Activated T-cell treated with anti-CD3 and anti-CD28 coated beads, Interleukin-2, amount 50 U/mL, for 24 hours (primary cell): ENCODE measurements at regions not wholly inside any gene's neighbourhood (a gene's known extent, or its start where the extent isn't known, plus 50 kb on each side); places are given as distances from the start of the nearest gene placed in this dataset.

ENCODE experiments used
- DNase-seq: peaks from one replicate; pipeline ENCODE4 v3.0.0-alpha.2; 2020
- H3K27ac Mint-ChIP-seq: 2 replicates; pipeline ENCODE4 v1.8.0; 2020; ENCODE audit warnings: mild to moderate bottlenecking, mixed read lengths
- H3K27me3 Mint-ChIP-seq: 2 replicates; pipeline ENCODE4 v1.8.0; 2020; ENCODE audit warnings: mixed read lengths
- H3K36me3 Mint-ChIP-seq: 2 replicates; pipeline ENCODE4 v1.8.0; 2020; ENCODE audit warnings: low read depth, mixed read lengths
- H3K4me1 Mint-ChIP-seq: 2 replicates; pipeline ENCODE4 v1.8.0; 2020; ENCODE audit warnings: low read depth, mixed read lengths
- H3K4me3 Mint-ChIP-seq: 2 replicates; pipeline ENCODE4 v1.8.0; 2020; ENCODE audit warnings: mild to moderate bottlenecking, moderate library complexity, mixed read lengths
- H3K9me3 Mint-ChIP-seq: 2 replicates; pipeline ENCODE4 v1.8.0; 2020; ENCODE audit warnings: mixed read lengths

DNA sequence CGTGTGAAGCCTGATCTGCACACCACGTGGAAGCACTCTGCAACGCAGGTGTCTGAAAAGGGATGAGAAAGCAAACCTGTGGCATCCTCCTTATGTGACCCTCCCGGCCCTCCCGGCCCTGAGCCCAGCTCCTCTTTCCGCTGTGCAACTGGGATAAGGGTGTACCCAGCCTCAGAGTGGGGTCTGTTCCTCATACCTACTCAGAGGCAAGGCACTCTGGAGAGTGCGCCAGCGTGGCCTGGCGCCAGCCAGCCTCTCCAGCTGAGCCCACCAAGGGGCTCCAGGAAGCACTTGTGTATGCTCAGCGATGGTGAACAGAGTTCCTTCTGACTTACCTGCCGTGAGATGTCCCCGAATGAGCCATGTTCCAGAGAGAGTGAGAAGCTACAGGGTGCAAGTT, 102.8 kb downstream of the IRX1 start:
- H3K27me3 Mint-ChIP-seq, result no peaks in the 10 kb centered on the region
- no peaks in the 10 kb centered on the region for H3K4me1 Mint-ChIP-seq
- H3K36me3 Mint-ChIP-seq, result no peaks in the 10 kb centered on the region

GRCh38 chr5:3701694-3702093, 106.1 kb downstream of the IRX1 start:
- Mint-ChIP-seq H3K4me3 (no peak overlapping the region), H3K4me1 (no peaks in the 10 kb centered on the region), H3K36me3 (no peaks in the 10 kb centered on the region), H3K27ac (no peak overlapping the region), H3K9me3 (no peaks in the 10 kb centered on the region), H3K27me3 (no peaks in the 10 kb centered on the region)
- no peak for DNase-seq

More for the DNA sequence above, 102.8 kb downstream of the IRX1 start:
- Mint-ChIP-seq H3K27ac (no peak overlapping the region), H3K4me3 (no peak overlapping the region), H3K9me3 (peaks cover 6% of the 10 kb centered on the region)
- no peak for DNase-seq

GRCh38 chr5:3704661-3705060, 109.0 kb downstream of the IRX1 start:
- H3K36me3 Mint-ChIP-seq, result no peaks in the 10 kb centered on the region
- H3K27me3 Mint-ChIP-seq, result no peaks in the 10 kb centered on the region
- no peaks in the 10 kb centered on the region for H3K9me3 Mint-ChIP-seq
- H3K4me3 Mint-ChIP-seq, result no peak overlapping the region
- H3K4me1 Mint-ChIP-seq, result no peaks in the 10 kb centered on the region
- no peak overlapping the region for H3K27ac Mint-ChIP-seq
- no peak for DNase-seq

- Mint-ChIP-seq H3K27me3 (no peaks in the 10 kb centered on the region), H3K4me3 (no peak overlapping the region), H3K36me3 (no peaks in the 10 kb centered on the region), H3K9me3 (peaks cover 2% of the 10 kb centered on the region), H3K4me1 (no peaks in the 10 kb centered on the region), H3K27ac (no peak overlapping the region)
- DNase-seq, result no peak
Measured at GRCh38 chr5:3709068-3709716, 113.6 kb downstream of the IRX1 start.

- H3K27ac Mint-ChIP-seq, result no peak overlapping the region
- no peaks in the 10 kb centered on the region for H3K36me3 Mint-ChIP-seq
- H3K4me3 Mint-ChIP-seq, result no peak overlapping the region
- H3K4me1 Mint-ChIP-seq, result no peaks in the 10 kb centered on the region
- no peak for DNase-seq
- peaks cover 2% of the 10 kb centered on the region for H3K9me3 Mint-ChIP-seq
- no peaks in the 10 kb centered on the region for H3K27me3 Mint-ChIP-seq
Measured at GRCh38 chr5:3709717-3710348, 114.2 kb downstream of the IRX1 start.

DNA sequence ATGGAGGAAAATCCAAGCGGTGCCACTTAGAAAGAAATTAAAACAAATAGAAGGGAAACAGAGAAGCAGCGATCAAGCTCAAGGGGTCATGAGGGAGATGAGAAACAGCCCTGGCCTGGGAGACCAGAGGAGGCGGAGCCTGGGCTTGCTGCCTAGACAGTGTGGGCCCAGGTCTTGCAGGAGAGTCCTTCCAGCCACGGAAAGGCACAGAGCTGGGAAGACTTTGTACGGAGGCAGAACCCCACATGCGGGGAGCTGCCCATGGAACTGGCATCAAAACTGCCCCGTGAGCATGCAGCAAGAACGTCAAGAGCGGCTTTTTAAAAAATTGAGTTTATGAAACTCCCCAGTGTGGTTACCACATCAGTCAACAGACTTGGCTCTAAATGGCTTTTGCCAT, 119.4 kb downstream of the IRX1 start:
- H3K4me3 Mint-ChIP-seq, result no peak overlapping the region
- H3K4me1 Mint-ChIP-seq, result no peaks in the 10 kb centered on the region
- no peaks in the 10 kb centered on the region for H3K27me3 Mint-ChIP-seq
- peaks cover 6% of the 10 kb centered on the region for H3K9me3 Mint-ChIP-seq
- no peaks in the 10 kb centered on the region for H3K36me3 Mint-ChIP-seq
- no peak for DNase-seq
- no peak overlapping the region for H3K27ac Mint-ChIP-seq

- Mint-ChIP-seq H3K4me1 (no peaks in the 10 kb centered on the region), H3K4me3 (no peak overlapping the region), H3K9me3 (no peaks in the 10 kb centered on the region), H3K27me3 (no peaks in the 10 kb centered on the region), H3K27ac (no peak overlapping the region), H3K36me3 (no peaks in the 10 kb centered on the region)
- DNase-seq, result no peak
Measured at GRCh38 chr5:3729631-3730030, 134.0 kb downstream of the IRX1 start.

GRCh38 chr5:3734632-3735031, 139.0 kb downstream of the IRX1 start:
- DNase-seq, result no peak
- Mint-ChIP-seq H3K27me3 (no peaks in the 10 kb centered on the region), H3K4me3 (no peak overlapping the region), H3K27ac (no peak overlapping the region), H3K9me3 (no peaks in the 10 kb centered on the region), H3K36me3 (no peaks in the 10 kb centered on the region), H3K4me1 (no peaks in the 10 kb centered on the region)

DNA sequence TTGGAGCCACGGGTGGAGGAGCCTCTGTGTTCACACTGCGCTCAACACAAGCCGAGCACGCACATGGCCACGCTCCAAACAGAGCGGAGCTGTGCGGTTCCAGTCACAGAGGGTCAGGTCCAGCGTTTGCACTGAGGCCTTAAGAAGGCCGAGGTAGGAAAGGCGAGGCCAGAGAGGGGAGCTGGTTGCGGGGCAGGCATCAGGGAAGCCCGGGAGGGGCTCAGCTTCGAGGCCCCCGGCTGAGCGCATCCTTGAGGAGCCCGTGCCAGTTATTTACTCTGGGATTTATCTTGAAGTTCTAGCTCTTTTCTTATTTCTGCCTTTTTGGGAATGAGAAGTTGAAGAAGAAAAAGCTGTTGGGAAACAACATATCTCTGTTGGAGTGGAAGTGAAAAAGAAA, 140.8 kb downstream of the IRX1 start:
- no peak for DNase-seq
- no peaks in the 10 kb centered on the region for H3K36me3 Mint-ChIP-seq
- no peaks in the 10 kb centered on the region for H3K9me3 Mint-ChIP-seq
- no peaks in the 10 kb centered on the region for H3K4me1 Mint-ChIP-seq
- H3K27ac Mint-ChIP-seq, result no peak overlapping the region
- H3K27me3 Mint-ChIP-seq, result no peaks in the 10 kb centered on the region
- no peak overlapping the region for H3K4me3 Mint-ChIP-seq

DNA sequence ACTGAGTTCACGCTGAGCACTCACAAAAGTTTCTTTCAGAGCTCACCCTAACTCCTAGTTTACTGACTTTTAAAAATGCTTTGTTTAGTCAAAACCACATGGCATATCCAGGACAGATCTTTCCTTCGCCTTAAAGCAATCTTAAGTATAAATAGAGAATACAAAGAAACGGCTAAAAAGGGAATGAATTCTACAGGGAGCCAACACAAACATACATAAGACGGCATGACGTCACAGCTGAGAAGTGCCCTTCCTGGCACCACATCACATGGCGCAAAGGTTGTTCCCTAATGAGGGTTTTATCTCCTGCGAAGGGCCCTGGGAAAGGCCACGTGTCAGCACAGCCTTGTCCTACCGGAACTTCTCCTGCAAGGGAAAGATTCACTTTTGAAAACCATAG, 141.3 kb downstream of the IRX1 start:
- H3K4me3 Mint-ChIP-seq, result no peak overlapping the region
- no peaks in the 10 kb centered on the region for H3K9me3 Mint-ChIP-seq
- no peak for DNase-seq
- H3K4me1 Mint-ChIP-seq, result no peaks in the 10 kb centered on the region
- no peaks in the 10 kb centered on the region for H3K27me3 Mint-ChIP-seq
- no peak overlapping the region for H3K27ac Mint-ChIP-seq
- H3K36me3 Mint-ChIP-seq, result no peaks in the 10 kb centered on the region

- no peak overlapping the region for H3K4me3 Mint-ChIP-seq
- H3K4me1 Mint-ChIP-seq, result no peaks in the 10 kb centered on the region
- H3K27me3 Mint-ChIP-seq, result no peaks in the 10 kb centered on the region
- no peaks in the 10 kb centered on the region for H3K9me3 Mint-ChIP-seq
- H3K36me3 Mint-ChIP-seq, result no peaks in the 10 kb centered on the region
- no peak for DNase-seq
- H3K27ac Mint-ChIP-seq, result no peak overlapping the region
Measured at GRCh38 chr5:3738919-3739318, 143.3 kb downstream of the IRX1 start.

GRCh38 chr5:3740546-3741373, 145.1 kb downstream of the IRX1 start:
- no peak overlapping the region for H3K27ac Mint-ChIP-seq
- no peaks in the 10 kb centered on the region for H3K4me1 Mint-ChIP-seq
- no peak for DNase-seq
- H3K4me3 Mint-ChIP-seq, result no peak overlapping the region
- no peaks in the 10 kb centered on the region for H3K27me3 Mint-ChIP-seq
- H3K9me3 Mint-ChIP-seq, result no peaks in the 10 kb centered on the region
- no peaks in the 10 kb centered on the region for H3K36me3 Mint-ChIP-seq

DNA sequence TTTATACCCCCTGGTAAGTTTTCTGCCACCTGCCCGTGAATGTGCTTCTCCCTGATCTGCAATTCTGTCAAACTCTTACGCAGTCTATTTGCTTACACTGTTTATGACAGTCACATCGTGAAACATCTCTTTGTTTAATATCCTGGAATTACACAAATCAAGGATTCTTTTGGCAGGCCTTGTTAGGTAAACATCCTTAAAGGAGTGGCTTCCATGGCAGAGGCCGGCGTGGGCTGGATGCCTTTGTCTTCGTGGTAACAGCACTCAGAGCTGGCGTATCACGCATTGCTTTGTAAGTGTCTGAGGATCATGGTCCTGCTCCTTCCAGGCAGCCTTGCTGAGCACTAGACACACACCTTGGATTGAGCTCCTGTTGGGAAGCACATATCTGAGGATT, 145.7 kb downstream of the IRX1 start:
- Mint-ChIP-seq H3K27ac (no peak overlapping the region), H3K36me3 (no peaks in the 10 kb centered on the region), H3K4me1 (no peaks in the 10 kb centered on the region), H3K27me3 (no peaks in the 10 kb centered on the region), H3K9me3 (no peaks in the 10 kb centered on the region), H3K4me3 (no peak overlapping the region)
- DNase-seq, result no peak

DNA sequence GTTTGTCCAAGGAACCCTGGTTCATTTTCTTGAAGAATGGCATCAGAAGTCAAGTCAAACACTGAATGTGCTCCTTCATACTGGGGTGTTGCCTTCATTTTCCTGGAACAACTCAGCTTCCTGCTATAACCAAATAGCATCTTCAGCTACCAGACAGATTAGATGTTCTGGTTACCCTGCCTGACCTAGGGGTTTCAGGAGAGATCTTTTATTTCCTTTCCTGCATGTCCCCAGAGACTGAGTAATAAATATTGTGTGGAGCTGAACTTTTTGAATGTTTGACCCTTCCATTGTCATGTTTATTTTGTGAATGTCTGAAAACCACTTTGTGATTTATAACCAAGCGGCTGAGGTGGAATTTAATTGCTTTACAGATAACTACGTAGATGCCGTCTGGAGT, 147.1 kb downstream of the IRX1 start:
- Mint-ChIP-seq H3K9me3 (no peaks in the 10 kb centered on the region), H3K4me3 (no peak overlapping the region), H3K4me1 (no peaks in the 10 kb centered on the region), H3K27ac (no peak overlapping the region), H3K27me3 (no peaks in the 10 kb centered on the region), H3K36me3 (no peaks in the 10 kb centered on the region)
- no peak for DNase-seq

DNA sequence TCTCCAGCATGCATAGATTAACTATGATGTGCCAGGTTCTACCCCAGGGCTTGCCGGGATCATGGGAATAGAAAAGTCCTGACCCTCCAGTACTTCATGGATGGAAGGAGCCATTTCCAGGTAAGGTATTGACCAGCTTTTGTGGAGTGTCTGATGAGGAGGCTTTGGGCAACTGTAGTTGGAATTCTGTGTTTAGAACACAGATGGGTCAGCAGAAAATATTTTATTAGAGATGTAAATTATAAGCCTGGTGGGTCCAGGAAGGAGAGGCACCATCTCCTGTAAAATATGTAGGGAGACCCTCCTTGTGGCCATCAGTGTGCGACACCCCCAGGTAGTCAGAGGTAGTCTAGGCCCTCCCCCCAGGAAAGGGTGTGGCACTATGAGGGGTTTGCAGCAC, 156.2 kb downstream of the IRX1 start:
- H3K27me3 Mint-ChIP-seq, result no peaks in the 10 kb centered on the region

More for the DNA sequence above, 156.2 kb downstream of the IRX1 start:
- Mint-ChIP-seq H3K36me3 (no peaks in the 10 kb centered on the region), H3K4me1 (no peaks in the 10 kb centered on the region), H3K9me3 (peaks cover 5% of the 10 kb centered on the region), H3K4me3 (no peak overlapping the region), H3K27ac (no peak overlapping the region)
- no peak for DNase-seq
